Smooth muscle cell (in vitro differentiated cells): ENCODE measurements at regions not wholly inside any gene's neighbourhood (a gene's known extent, or its start where the extent isn't known, plus 50 kb on each side); places are given as distances from the start of the nearest gene placed in this dataset.
"Not testable (repeated sequence)": the region's sequence is repeated elsewhere in the genome, so short reads cannot be mapped to it uniquely, and the experiment has no call there.

Experiments used
- DNase-seq: peaks from one replicate; lab custom pipeline; 2025; ENCODE audit not compliant: unreplicated experiment; lab: John Stamatoyannopoulos, UW
- H2AFZ ChIP-seq: fragments of 200-600 bp; sonication (generic); 2 replicates; pipeline ENCODE4 v1.6.0; 2016; ENCODE audit warnings: antibody characterized with exemption, low read depth, mild to moderate bottlenecking
- H3F3A ChIP-seq: fragments of 200-600 bp; sonication (generic); 2 replicates; pipeline ENCODE4 v1.6.0; 2017; ENCODE audit warnings: antibody characterized with exemption, low read depth
- H3K27ac ChIP-seq: fragments of 200-600 bp; sonication (generic); 2 replicates; pipeline ENCODE4 v1.5.1; 2016; ENCODE audit warnings: low read depth, mild to moderate bottlenecking
- H3K27me3 ChIP-seq: fragments of 200-600 bp; sonication (generic); 2 replicates; pipeline ENCODE4 v1.6.1; 2016; ENCODE audit warnings: low read depth, mild to moderate bottlenecking
- H3K36me3 ChIP-seq: fragments of 200-600 bp; sonication (generic); 2 replicates; pipeline ENCODE4 v1.5.1; 2016; ENCODE audit warnings: low read depth
- H3K4me1 ChIP-seq: fragments of 200-600 bp; sonication (generic); 2 replicates; pipeline ENCODE4 v1.5.1; 2016; ENCODE audit warnings: low read depth
- H3K4me2 ChIP-seq: fragments of 200-600 bp; sonication (generic); 2 replicates; pipeline ENCODE4 v1.6.0; 2016; ENCODE audit warnings: mild to moderate bottlenecking
- H3K4me3 ChIP-seq: fragments of 200-600 bp; sonication (generic); 2 replicates; pipeline ENCODE4 v1.5.1; 2016; ENCODE audit warnings: mild to moderate bottlenecking
- H3K79me2 ChIP-seq: fragments of 200-600 bp; sonication (generic); 2 replicates; pipeline ENCODE4 v1.6.0; 2016; ENCODE audit warnings: low read depth, mild to moderate bottlenecking
- H3K9ac ChIP-seq: fragments of 200-600 bp; sonication (generic); 2 replicates; pipeline ENCODE4 v1.6.0; 2016; ENCODE audit warnings: low read depth
- H3K9me3 ChIP-seq: fragments of 200-600 bp; sonication (generic); replicated peaks from 2 replicates; pipeline ENCODE4 v1.5.1; 2016; ENCODE audit warnings: low read depth
- H4K20me1 ChIP-seq: fragments of 200-600 bp; sonication (generic); 2 replicates; pipeline ENCODE4 v1.6.0; 2016; ENCODE audit warnings: low read depth
- WGBS: methylation state at CpG from one replicate; pipeline ENCODE4 v1.1.7; 2016; ENCODE audit warnings: low lambda C conversion rate; 5-methylcytosine and 5-hydroxymethylcytosine counted together

- peaks cover 11% of the 10 kb centered on the region for H3K79me2 ChIP-seq
- not testable (repeated sequence) for DNase-seq, H3K9ac ChIP-seq, H3F3A ChIP-seq, H3K36me3 ChIP-seq, H3K4me1 ChIP-seq, H2AFZ ChIP-seq, H3K27me3 ChIP-seq, H3K4me3 ChIP-seq, H3K27ac ChIP-seq, H3K4me2 ChIP-seq, H3K9me3 ChIP-seq
- no CpG with 5 or more reads among the region's 7 CpGs for WGBS
- peaks cover 13% of the 10 kb centered on the region for H4K20me1 ChIP-seq
These were observed 233.4 kb upstream of the PLGLB2 start for GRCh38 chr2:87514515-87514914.

GRCh38 chr2:87515226-87515625 is 232.7 kb upstream of the PLGLB2 start:
- H3K36me3 ChIP-seq, H3K4me3 ChIP-seq, H3K27me3 ChIP-seq, H3K4me2 ChIP-seq, H3K9me3 ChIP-seq, DNase-seq, H3K4me1 ChIP-seq, H2AFZ ChIP-seq, H3K27ac ChIP-seq, H3F3A ChIP-seq, H3K9ac ChIP-seq: not testable (repeated sequence)
- Histone ChIP-seq H4K20me1 (peaks cover 13% of the 10 kb centered on the region), H3K79me2 (peaks cover 11% of the 10 kb centered on the region)
- WGBS, result 97% methylated on average over 1 of the region's 2 CpGs

- DNase-seq, H3K27ac ChIP-seq, H3K9me3 ChIP-seq, H3K9ac ChIP-seq, H3K79me2 ChIP-seq, H3K4me2 ChIP-seq, H3K4me1 ChIP-seq, H3K27me3 ChIP-seq, H2AFZ ChIP-seq, H3F3A ChIP-seq, H3K4me3 ChIP-seq, H3K36me3 ChIP-seq: not testable (repeated sequence)
- WGBS, result 86% methylated on average over 2 of the region's 3 CpGs
- peaks cover 11% of the 10 kb centered on the region for H4K20me1 ChIP-seq
These were observed 232.0 kb upstream of the PLGLB2 start for GRCh38 chr2:87515875-87516274.

- not testable (repeated sequence) for H3K9me3 ChIP-seq, H3F3A ChIP-seq, H3K9ac ChIP-seq, H2AFZ ChIP-seq, H3K27me3 ChIP-seq, H3K4me1 ChIP-seq, H3K27ac ChIP-seq, H3K4me3 ChIP-seq, DNase-seq, H3K4me2 ChIP-seq, H3K36me3 ChIP-seq
- 79% methylated on average over 7 of the region's 7 CpGs for WGBS
- Histone ChIP-seq H4K20me1 (peaks cover 15% of the 10 kb centered on the region), H3K79me2 (peaks cover 13% of the 10 kb centered on the region)
These were observed 231.4 kb upstream of the PLGLB2 start for GRCh38 chr2:87516369-87516967.

- Histone ChIP-seq H3K79me2 (peaks cover 14% of the 10 kb centered on the region), H4K20me1 (peaks cover 17% of the 10 kb centered on the region)
- not testable (repeated sequence) for H3K9ac ChIP-seq, H3K9me3 ChIP-seq, H3K27me3 ChIP-seq, H3K4me2 ChIP-seq, H2AFZ ChIP-seq, H3K36me3 ChIP-seq, H3F3A ChIP-seq, H3K4me1 ChIP-seq, H3K27ac ChIP-seq, DNase-seq, H3K4me3 ChIP-seq
- WGBS, result 96% methylated on average over 2 of the region's 7 CpGs
These were observed 230.4 kb upstream of the PLGLB2 start for GRCh38 chr2:87517438-87517837.

GRCh38 chr2:87518066-87518465 is 229.8 kb upstream of the PLGLB2 start:
- peaks cover 14% of the 10 kb centered on the region for H3K79me2 ChIP-seq

GRCh38 chr2:87518547-87518946 is 229.3 kb upstream of the PLGLB2 start:
- not testable (repeated sequence) for H3K9me3 ChIP-seq, H3K27me3 ChIP-seq, H3K27ac ChIP-seq, H3F3A ChIP-seq, H3K36me3 ChIP-seq, H2AFZ ChIP-seq, H3K4me1 ChIP-seq, H3K4me2 ChIP-seq, H3K4me3 ChIP-seq, H3K9ac ChIP-seq, DNase-seq
- 95% methylated on average over 8 of the region's 8 CpGs for WGBS
- H4K20me1 ChIP-seq, result peaks cover 25% of the 10 kb centered on the region
- H3K79me2 ChIP-seq, result peaks cover 14% of the 10 kb centered on the region

More at GRCh38 chr2:87518066-87518465, 229.8 kb upstream of the PLGLB2 start:
- not testable (repeated sequence) for H3K27ac ChIP-seq, DNase-seq, H3K9ac ChIP-seq, H2AFZ ChIP-seq, H3K4me3 ChIP-seq, H3K36me3 ChIP-seq, H3K4me1 ChIP-seq, H3F3A ChIP-seq, H3K27me3 ChIP-seq, H3K9me3 ChIP-seq, H3K4me2 ChIP-seq
- WGBS, result 94% methylated on average over 7 of the region's 7 CpGs
- H4K20me1 ChIP-seq, result peaks cover 21% of the 10 kb centered on the region

- not testable (repeated sequence) for H3K27me3 ChIP-seq, DNase-seq, H3K27ac ChIP-seq, H3K36me3 ChIP-seq, H3K9ac ChIP-seq, H3K4me2 ChIP-seq, H3F3A ChIP-seq, H3K4me3 ChIP-seq, H3K4me1 ChIP-seq, H3K9me3 ChIP-seq, H2AFZ ChIP-seq
- Histone ChIP-seq H3K79me2 (peaks cover 14% of the 10 kb centered on the region), H4K20me1 (peaks cover 25% of the 10 kb centered on the region)
- WGBS, result 67% methylated on average over 6 of the region's 8 CpGs
These were observed 228.5 kb upstream of the PLGLB2 start for GRCh38 chr2:87519158-87520011.
